GM19023 (cell line): ENCODE measurements at regions not wholly inside any gene's neighbourhood (a gene's known extent, or its start where the extent isn't known, plus 50 kb on each side); places are given as distances from the start of the nearest gene placed in this dataset.

Source experiments
- ATAC-seq: cut with Tn5 transposase; IDR thresholded peaks from one replicate; pipeline ENCODE4 v1.9.1; 2021; ENCODE audit warnings: mild to moderate bottlenecking, moderate library complexity; ENCODE audit not compliant: unreplicated experiment

DNA sequence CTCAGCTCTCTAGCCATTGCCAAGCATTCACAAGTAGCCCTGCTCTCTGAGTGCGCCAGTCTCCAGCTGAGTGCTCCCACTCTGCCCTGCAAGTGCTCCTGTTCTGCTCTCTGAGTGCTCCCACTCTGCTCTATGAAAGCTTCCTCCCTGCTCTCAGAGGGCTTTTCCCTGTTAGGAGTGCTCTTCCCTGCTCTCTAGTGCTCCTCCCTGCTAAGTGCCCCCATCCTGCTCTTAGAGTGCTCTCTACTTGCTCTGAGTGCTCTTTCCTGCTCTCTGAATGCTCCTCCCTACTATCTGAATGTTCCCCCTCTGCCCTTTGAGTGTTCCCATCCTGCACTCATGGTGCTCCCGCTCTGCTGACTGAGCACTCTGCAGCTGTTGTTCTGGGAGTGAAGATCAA is 555.4 kb downstream of the NPHP4 start:
- no peak for ATAC-seq

DNA sequence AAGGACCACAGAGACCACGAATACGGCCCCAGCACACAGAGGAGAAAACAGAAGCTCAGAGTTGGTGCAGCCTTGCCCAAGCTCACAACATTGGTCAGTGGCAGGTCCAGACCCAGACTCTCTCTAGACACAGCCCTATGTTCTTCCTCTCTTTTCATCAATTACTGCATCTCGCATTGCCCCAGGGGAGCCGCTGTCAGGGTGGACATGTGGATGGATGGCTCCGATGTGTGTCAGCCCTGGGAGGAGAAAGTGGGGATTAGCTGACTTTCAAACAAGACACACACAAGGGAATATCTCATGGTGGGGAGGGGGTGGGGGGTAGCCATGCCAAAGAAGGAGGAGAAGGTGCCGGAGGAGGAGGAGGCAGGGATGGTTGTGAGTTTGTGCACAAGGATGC is 556.8 kb downstream of the NPHP4 start:
- no peak for ATAC-seq

DNA sequence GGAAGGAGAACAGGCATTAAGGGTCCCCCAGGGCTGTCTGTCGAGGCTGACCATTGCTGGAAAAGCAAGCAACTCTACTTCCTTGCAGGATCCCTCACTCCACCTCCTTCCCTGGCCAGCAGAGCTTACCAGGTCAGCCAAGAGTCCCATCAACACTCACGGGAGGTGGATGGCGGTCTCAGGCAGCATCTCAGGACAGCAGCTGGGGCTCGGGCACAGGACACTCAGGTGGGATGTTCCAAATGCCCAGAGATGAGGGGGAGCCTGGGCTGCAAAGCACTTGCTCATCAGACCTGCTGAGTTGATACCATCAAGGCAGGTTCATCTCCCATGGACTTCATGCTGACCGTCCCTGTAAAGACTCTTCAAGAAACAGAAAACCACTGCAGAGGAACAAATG is 559.8 kb downstream of the NPHP4 start:
- no peak for ATAC-seq

DNA sequence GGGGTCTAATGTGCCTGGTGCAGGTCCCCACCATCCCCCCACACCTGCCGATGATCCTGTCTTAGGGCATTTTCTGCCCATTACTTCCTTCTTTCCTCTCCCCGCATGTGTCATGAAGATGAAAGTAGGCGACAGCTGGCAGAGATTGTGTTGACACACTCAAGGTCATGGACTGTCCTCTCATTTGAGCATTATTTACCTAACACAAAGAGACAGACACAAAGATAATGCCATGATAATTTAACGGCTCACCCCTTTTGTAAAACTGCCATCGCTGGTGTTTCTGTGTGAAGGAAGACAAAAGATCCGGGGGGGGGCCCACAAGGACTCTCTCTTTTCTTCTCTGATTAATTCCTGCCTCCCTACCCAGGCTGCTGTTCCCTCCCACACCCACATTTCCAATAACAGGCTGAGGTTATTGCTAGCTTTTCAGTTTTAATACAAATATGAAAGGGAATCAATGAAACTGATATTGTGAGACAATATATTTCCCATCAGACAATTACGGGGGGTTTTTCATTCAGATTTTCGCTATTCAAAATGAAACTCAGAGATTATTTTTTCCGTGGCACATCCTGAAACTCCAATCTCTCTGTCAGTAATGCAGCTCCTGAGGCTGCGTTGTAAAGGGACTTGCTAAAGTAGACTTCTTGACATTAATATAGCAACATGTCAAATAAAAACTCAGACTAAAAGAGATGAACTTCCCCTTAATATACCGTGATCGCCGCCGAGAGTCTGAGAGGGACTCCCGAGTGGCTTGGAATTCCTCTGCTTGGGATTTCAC is 561.1 kb downstream of the NPHP4 start:
- ATAC-seq: no peak

DNA sequence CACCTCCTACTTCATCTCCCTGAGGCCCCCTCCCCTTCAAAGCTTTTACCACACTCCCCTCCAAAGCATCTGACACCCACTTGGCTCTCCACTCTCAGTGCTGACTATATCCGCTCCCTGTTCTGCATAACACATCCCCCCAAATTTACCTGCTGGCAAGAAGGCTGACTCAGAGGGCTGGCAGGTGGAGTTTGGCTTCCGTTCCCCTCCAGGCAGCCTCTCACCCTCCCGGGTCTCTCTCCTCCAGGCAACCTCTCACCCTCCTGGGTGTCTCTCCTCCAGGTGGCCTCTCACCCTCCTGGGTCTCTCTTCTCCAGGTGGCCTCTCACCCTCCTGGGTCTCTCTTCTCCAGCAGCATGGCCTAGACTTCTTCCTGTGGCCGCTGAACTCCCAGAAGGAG is 562.1 kb downstream of the NPHP4 start:
- no peak for ATAC-seq

DNA sequence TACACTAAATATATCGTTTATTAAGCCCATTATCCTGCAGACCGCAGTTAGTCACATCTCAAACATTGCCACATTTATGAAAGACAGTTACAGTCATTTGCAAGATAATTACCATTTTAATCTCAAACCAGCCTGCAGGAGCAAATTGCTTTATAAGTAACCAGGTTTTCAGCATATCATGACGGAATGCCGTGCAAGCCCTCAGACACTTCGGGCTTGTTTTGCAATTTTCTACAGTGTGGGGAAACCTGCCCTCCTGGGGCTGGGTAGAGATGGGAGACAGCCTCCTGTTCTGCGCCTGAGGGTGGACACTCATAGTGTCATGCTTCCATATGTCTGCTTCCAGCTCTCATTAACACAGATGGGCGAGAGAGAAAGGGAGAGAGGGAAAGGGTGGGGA is 563.9 kb downstream of the NPHP4 start:
- no peak for ATAC-seq

DNA sequence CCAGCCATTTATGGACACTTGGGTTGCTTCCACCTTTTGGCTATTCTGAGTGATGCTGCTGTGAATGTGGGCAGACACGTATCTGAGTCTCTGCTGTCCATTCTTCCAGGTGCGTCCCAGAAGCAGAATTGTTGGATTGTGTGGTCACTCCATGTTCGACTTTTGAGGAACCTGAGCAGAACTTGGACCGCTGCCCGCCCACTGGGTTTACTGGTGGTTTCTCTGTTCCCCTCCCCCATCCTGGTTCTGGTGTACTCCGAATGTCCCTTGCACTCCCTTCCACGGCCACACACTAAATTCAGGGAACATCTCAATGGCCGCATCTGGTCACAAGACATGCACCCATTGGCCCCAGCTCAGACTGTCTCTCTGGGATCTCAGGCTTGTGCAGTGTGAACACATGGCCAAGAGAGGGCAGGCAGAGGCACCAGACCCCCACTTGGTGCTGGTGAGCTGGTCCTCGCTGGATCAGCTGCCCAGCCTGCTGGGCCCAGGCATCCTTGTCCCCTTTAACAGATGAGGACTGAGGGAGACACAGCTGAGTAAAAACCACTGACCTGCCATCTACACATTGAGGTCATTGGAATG is 565.1 kb downstream of the NPHP4 start:
- ATAC-seq: no peak

DNA sequence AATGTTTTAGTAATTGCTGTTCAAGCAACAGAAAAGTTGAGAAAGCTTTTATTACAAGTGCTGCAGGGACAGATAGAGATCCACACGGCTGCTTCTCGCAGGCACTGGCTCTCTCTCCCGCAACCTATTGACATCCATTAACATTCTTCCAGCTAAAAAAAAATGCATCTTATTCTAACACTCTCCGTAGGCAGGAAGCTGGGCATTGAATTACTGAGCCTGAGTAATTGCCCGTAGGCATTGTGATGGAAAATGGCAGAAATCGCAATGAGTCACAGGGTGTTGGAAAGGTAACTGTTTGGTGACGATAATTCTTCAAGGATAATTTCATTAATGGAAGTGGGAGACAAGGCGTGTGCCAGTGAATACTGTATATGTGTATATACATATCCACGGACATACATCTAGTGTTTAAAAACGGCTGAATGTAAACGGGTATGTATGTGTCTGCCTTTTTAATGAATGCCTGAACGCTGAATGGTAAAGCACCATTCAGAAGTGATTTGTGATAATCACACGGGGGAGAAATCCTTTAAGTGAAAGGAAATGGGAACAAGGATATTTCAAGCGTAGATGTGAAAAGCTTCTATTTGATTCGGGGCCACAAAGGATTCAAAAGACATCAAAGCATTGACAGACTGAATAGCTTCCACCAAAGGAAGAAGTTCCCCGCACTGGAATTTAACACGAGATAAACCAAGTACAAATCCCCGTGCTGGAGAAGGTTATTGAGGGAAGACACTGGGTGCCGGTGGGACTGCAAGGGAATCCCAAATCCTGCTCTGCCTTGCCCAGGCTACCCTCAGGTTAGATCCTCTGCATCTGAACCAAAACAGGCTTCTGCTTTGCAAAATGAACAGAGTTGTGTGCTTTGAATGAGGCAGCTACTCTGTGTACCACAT is 567.2 kb downstream of the NPHP4 start:
- no peak for ATAC-seq

DNA sequence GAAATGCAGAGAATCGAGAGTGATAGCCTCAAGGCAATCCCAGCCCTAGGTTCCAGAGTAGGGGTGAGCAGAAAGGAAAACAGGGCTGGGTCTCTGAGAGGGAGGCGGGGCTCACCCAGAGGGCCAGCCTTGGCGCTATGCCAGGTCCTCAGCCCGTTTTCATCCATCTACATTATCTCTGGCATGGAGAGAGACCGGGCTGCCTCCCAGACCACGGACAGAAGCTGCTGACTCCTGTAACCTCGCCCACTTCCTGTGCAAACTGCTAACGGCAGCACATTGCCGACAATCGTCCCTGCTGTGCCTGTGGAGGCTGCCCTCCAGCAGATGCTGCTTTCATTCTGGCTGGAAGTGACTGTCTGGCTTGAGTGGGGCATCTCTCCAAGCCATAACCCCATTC is 569.1 kb downstream of the NPHP4 start:
- no peak for ATAC-seq

DNA sequence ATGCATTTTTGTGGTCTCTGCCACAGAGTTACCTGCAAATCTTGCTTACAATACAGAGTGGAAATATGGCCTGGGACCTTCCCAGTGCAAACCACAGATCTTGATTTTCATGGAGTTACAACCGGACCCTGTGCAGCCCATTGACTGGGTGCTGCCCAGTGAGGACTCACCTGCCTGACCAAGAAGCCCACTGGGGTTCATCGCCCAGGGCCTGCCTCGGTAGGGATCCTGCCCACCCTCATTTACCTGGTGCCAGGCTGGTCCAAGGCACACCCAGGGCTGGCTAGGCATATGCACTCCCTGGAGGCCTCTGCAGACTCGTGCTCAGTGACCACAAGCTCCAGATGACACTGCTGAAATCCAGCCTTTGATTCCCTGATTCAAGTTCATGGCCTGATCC is 572.7 kb downstream of the NPHP4 start:
- ATAC-seq: no peak

DNA sequence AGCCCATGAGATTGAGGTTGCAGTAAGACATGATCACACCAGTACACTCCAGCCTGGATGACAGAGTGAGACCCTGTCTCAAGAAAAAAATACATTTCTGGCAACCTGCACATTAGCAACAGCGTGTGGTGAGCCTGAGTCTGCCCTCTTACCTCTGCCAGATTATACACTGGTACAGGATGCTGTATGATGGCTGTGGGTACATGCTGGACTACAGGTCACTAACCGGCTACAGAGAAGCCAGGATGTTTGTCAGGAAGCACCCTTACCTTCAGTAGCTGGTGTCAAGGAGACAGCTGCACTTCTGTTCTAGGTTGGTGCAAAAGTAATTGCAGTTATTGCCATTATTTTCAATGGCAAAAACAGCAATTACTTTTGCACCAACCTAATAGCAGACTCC is 575.7 kb downstream of the NPHP4 start:
- ATAC-seq: no peak

DNA sequence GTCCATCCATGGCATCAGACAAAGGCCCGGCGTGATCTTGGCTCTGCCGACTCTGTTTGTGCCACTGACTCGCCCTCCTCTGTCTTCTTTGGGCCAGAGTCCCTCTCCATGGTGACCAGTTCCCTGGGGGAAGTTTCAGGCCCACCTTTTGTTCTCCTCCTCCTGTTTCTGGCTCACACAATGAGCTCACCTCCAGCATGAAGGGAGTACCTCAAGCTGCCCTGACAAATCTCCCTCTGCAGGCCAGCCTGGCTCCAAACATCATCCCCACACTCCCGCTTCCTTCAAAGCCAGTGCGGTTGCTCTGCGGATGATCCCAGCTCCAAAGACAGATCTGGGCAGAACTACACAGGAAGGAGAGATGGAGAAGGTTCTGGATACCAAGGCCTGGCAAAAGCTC is 576.6 kb downstream of the NPHP4 start:
- no peak for ATAC-seq

DNA sequence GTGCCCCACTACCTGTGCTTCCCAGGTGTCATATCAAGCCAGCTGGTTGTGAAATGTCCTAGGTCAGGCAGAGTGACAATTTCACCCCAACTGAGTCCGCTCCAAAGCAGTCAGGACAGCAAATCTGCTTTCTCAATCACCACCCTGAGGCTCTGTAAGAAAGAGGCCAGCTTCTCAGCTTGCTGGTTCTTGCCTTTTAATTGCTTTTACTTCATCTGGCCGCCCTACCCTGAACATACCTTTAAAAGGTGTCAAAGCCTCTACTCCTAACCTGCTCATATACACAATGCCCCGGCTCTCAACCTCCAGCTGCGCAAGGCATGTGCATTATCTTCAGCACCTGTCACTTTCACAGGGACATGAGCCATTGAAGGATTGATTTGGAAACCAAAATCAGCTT is 581.6 kb downstream of the NPHP4 start:
- no peak for ATAC-seq

DNA sequence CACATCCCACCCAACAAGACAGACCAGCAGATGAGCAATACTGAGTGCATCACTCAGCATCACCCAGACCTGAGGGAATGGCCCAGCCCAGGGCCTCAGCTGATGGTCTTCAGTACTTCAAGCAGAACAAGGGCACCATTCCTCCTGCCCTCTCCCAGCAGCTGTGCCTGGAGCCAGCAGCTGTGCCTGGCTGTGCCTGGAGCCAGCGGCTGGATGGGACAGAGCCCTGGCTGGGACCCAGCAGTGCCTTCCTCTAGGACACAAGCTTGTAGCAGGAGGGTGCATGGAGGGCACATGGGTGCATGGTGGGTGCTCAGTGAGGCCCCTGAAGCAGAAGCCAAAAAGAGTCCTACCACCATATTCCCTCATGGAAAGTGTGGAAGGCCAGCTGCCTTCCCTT is 583.8 kb downstream of the NPHP4 start:
- no peak for ATAC-seq

DNA sequence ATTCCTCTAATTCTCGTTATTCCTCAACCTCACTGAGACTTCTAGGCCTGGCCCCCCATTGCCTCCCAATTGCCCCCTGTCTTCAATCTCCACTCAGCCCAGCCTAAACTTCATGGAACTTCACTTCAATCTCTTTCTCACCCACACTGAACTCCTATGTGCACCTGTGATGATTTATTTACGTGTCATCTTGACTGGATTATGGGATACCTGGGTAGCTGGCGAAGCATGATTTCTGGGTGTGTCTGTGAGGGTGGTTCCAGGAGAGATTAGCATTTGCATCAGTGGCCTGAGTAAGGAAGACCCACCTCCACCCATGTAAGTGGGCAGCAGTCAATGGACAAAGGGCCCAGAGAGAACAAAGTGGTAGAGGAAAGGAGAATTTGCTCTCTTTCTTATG is 587.0 kb downstream of the NPHP4 start:
- no peak for ATAC-seq

DNA sequence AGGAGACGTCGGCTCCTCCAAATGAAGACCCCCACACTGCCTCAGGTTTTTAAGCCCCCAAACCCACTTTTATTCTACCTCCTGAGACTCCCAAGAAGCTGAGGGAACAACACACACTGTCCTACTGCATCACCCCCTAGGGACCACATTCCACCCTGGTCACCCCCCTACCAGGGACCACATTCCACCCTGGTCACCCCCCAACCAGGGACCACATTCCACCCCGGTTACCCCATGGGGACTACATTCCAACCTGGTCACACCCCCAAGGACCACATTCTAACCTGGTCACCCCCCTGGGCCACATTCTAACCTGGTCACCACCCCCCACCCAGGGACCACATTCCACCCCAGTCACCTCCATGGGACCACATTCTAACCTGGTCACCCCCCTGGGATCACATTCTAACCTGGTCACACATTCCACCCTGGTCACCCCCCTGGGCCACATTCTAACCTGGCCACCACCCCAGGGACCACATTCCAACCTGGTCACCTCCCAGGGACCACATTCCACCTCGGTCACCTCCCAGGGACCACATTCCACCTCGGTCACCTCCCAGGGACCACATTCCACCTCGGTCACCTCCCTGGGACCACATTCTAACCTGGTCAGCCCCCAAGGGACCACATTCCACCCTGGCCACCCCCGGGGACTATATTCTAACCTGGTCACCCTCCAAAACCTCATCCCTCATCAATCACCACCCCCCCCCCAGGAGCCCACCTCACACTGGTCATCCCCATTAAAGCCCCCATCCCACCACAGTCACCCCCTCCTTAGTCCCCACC is 587.6 kb downstream of the NPHP4 start:
- ATAC-seq: no peak

DNA sequence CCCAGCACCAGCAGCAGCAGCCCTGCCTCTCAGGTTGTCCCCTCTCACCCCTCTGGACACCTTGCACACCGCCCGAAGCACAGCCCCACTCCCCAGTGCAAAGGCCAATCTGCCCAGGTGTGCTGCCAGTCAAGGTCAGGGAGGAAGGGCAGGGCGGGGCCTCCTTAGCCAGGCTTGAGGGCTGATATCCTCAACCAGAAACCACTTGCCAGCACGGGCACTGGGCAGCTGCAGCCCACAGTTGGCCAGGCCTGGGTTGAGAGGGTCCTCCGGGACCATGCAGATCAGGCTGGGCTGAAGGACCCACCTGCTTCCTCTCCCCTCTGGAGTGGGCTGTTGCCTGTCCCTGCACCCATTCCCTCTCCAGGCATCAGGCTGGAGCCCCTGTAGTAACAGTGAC is 588.3 kb downstream of the NPHP4 start:
- ATAC-seq: no peak

DNA sequence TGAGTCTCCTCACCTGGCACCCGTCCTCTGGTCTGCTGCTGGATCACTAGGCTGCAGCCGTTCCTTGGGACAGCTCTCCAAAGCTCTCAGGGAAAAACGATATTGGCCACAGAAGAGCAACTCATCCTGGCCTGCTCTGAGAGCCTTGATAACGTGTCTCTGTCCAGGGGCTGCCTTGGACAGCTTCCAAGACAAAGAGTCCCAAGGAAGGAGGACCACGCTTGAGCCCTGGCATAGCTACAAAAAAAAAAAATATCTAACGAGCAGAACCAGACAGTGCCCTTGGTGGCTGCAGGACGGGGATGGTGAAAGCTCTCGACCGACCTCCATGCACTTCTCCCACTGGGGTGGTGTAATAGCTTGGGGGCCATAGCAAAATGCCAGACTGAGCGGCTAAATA is 589.6 kb downstream of the NPHP4 start:
- ATAC-seq: no peak

DNA sequence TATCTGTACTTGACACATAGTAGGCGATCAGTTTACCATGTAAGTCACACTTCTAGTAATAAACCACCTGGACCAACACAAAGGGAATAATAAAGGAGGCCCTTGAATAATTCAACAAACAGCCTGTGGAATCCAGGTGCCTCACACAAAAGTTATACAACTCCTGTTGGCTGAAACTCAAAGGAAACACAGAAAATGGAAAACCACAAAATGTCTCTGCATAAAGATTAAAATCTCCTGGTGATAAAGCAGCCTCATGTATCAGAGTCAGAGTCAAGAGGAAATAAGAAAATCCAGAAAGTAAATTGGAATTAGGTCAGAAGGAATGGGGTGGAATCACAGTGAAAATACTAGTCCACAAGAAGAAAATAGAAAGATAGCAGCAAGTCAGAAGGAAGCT is 592.5 kb downstream of the NPHP4 start:
- ATAC-seq: no peak

DNA sequence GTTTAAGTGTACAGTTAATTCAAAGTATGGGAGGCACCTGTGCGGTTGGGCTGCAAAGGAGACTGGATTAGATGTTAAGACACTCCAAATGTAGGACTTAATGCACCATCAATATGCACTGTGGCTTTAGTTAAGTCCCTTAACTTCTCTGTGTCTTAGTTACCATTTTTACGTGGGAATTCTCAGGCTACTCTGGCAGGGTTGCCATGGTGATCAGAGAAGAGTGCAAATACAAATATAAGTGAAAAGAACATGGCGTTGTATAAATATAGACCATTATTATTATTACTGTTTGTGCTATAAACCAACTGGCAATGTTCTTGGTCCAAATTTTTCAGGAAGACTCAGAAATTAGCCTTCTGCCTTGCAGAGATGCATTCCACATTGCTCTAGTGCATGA is 595.6 kb downstream of the NPHP4 start:
- no peak for ATAC-seq

DNA sequence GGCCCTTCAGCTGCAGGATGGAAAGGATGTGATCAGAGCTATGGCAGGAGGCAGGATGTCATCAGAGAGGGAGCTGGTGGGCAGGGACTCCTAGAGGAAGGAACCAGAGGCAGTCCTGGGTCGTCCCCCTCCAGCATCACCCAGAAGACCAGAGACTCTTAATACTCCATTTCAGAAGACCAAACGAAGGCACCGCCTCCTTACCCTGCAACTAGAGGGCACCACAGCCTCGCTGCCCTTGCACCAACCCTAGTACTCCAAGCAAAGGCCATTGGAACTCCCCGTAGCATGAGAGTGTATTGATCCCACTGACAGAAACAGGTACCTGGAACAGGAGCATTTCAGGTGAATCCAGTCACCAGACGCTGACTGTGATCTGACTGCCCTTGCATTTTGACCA is 598.1 kb downstream of the NPHP4 start:
- no peak for ATAC-seq
